GM21576 (cell line): ENCODE measurements at regions not wholly inside any gene's neighbourhood (a gene's known extent, or its start where the extent isn't known, plus 50 kb on each side); places are given as distances from the start of the nearest gene placed in this dataset.
A peak's percentile ranks its signal among the peaks of the same experiment; 100 is the strongest.
"Not testable (repeated sequence)": the region's sequence is repeated elsewhere in the genome, so short reads cannot be mapped to it uniquely, and the experiment has no call there.

Source experiments
- ATAC-seq: cut with Tn5 transposase; IDR thresholded peaks from one replicate; pipeline ENCODE4 v1.9.1; 2021; ENCODE audit warnings: mild to moderate bottlenecking, moderate library complexity; ENCODE audit not compliant: unreplicated experiment

DNA sequence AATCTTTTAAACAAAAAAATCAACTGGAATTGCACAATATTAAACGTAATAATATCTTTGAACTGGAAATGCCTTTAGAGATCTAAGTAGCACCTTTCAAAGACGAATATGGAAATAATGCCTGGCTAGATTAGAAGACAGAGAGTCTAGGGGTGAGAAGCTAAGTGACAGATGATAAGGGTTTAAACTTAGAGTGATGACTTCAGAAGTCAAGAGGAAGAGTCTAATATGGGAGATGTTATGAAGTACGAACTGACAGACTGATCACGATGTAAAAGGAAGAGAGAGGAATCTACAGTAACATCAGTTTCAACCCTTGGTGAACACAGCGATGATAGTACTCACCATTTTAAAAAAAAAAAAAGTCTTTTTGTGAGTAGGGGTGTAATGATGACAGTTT lies 57.9 kb downstream of the HINT1 start:
- ATAC-seq: no peak

DNA sequence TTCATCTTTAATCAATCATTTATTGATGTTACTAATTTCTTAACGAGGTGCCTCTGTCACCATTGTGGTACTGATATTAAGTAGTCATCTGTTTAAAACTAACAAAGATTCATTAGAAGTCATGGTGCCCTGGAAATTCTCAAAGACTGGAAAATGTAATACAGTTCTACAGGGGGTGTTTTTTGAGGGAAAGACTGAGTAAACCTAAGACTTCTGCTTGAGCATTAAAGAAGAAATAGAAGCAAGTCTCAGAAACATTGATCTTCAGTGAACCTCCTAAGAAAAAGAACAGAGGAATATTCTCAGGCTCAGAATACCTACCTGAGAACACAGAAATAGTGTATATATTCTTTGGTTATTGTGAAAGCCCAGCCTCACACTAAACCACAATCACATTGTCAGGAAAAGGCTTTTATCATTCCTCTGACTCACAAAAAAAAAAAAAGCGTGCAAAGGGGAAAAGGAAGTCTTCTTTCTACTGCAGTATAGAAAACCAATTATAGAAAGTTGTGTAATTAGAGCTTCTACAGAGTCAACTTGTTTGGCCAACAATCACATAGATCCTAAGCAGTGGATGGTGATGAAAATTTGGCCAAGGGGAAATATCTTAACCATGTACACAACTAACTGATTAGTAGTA lies 60.8 kb downstream of the HINT1 start:
- no peak for ATAC-seq

DNA sequence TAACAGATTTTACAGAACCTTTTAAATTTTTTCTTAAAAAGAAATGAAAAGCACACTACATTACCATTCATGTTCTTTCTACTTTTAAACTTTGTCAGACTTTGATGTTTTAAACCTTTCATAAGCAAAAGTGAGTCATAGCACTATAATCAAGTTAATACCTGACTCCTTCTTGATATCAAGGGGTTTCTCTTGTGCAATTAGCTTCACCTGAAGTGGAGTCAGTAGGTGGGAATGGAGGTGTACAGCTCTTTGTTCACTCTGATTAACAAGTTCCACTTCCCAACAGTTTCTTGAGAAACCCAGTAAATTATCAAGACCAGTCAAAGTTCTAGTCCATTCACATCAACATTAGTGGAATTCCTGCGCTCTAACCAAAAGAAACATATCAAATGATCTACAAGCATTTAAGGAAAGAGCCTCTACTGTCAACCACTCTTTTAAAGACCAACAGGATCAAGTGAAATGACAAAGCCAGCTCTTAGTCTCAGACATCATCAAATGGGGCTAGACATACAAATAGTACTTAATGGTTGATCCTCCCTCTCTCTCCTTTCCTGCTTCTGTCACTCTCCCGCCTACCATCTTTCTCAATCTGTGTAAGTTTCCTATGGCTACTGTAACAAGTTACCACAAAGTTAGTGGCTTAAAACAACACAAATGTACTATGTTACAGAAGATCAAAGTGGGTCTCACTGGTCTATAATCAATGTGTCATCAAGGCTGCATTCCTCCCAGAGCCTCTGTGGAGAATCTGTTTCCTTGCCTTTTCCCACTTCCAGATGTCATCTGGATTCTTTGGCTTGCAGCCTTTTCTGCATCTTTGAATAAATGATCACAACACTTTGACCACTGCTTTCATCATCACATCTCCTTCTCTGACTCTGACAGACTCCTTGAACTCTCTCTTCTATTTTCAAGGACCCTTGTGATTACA lies 68.0 kb downstream of the HINT1 start:
- ATAC-seq: no peak

DNA sequence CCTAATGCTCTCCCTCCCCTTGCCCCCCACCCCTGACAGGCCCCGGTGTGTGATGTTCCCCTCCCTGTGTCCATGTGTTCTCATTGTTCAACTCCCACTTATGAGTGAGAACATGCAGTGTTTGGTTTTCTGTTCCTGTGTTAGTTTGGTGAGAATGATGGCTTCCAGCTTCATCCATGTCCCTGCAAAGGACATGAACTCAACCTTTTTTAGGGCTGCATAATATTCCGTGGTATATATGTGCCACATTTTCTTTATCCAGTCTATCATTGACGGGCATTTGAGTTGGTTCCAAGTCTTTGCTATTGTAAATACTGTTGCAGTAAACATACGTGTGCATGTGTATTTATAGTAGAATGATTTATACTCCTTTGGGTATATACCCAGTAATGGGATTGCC lies 69.5 kb downstream of the HINT1 start:
- ATAC-seq: not testable (repeated sequence)

DNA sequence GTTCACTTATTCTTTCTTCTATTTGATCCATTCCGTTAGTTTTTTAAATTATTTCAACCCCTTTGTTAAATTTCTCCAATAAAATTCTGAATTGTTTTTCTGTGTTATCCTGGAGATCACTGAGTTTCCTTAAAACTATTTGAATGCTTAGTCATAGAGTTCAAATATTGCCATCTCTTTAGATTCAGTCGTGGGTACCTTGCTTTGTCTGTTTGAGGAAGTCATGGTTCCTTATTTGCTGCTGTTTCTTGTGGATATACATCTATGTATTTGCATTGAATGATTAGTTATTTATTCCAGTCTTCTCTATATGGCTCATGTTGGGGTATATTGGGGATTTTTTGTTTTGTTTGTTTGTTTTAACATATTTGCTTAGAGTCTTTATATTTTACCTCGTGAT lies 80.6 kb downstream of the HINT1 start:
- no peak for ATAC-seq

DNA sequence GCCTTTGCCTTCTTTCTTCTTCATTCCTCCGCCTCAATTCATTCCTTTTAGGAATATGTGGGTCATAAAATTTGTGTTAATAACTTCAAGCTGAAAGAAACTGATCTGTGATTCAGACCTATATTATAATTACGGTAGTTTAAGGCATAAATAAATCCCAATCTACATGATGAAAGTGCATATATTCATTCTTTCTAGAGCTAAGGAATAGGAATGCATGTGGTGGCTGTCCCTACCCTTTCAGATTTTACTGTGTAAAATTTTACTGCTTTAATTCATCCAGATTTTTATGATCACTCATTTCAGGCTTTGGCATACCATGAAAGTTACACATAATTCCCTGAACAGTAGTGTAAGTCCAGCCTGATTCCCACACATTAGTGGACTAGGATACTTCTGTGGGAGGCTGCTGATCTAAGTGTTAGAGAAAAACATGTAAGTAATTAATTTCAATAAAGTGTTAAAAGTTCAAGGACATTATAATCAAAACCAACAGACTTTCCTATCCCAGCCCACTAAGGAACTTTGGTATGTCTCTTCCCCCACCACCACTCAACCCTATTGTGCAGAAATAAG lies 83.1 kb downstream of the HINT1 start:
- no peak for ATAC-seq

DNA sequence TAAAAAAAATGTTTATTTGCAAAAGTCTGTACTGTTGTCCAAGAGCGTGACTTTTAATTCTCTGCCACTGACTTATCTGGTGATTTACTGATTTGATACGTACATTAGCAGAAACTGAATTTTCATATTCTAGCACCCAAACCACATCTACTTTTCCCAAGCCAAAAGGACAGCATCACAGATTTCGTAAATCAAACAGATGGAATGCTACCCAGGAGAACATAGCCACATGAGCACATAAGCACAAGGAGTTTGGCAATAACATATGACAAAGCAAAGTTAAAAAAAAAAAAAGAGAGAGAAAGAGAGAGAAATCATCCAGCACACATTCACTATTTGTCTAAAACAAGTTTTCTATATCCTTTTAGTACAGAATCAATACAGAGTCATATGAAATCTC lies 83.7 kb downstream of the HINT1 start:
- ATAC-seq: no peak

DNA sequence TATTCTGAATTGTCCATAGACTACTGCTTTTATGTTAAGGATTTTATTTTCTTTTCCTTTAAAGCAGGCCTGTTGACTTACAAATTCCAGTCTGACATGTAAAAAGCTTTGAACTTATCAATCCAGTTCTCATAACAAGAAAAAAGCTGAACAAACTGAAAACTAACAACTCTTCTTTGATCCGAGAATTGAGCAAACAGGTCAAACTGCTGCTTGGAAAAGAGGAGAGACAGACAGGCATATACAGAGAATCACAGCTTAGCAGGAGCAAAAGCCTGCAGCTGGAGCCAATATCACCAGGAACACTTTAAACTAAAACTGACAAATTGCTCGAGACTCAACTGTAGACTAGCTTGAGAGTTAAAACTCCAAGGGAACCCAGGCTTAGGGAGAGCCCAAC lies 85.8 kb downstream of the HINT1 start:
- ATAC-seq: no peak

DNA sequence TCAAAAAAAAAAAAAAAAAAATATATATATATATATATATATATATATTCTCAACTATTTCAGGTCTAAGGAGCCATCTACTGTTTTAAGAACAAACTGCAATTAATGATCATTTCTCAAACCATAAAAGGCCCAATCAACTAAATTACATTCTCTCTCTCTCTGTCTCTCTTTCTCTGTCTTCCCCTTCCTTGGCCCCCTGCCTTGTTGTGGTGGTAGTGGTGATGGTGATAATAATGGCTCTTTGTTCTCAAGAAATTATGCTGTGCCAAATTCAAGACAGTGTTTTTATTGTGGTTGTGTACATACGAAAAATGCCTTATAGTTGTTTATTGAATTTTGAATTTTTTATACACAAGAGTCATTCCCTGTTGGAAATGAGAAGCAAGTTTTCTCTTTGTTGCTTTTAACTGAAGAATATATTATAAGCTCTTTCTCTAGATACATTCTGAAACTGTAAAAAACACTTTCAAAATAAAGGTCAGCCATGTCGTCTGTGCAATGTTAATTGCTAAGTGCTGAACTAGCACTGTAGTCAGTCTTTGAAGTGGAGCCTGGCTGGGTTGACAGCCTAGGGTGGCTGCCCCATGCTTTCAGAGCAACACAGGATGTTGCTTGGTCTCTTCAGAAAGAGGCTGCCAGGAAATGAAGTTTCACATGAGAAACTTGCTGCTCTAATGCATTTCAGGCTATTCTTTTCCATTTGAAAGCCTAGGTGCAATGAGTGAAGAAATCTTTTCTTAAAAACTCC lies 96.0 kb downstream of the HINT1 start:
- ATAC-seq: peak; percentile 99

DNA sequence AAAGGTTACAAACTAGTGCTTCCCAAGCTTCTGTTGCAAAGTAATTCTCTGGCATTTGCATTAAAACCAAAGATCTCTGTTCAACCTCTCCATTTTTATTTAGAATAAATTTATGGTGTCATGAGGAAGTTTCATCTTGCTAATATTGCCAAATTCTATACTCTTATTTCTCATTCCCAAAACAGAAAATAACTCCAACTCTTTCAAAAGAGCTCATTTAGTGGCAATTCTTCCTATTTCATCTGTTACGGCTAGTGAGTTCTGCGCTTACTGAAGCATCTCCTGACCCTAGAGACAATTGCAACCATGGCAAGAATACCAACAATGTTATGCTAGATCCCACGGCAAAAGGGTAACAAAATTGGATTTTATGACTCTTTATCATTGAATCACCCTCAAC lies 97.0 kb downstream of the HINT1 start:
- ATAC-seq: no peak

DNA sequence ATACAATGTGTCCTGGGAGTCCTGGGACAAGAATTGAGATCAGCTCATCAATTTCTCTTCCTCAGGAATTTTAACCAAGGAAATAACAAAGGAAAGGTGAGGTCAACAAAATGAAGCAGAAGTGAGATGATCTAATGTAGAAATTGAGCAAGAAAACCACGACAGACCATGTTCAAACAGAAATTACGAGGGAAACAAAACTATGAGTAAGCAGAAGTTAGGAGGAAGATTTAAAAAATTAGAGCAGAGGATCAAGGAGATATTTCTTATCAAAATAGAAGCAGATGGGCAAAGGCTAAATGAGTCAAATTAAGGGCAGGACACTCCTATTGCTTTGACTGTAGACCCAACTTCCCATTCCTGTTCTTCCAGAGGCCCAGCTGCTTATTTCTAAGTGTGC lies 97.4 kb downstream of the HINT1 start:
- ATAC-seq: no peak

DNA sequence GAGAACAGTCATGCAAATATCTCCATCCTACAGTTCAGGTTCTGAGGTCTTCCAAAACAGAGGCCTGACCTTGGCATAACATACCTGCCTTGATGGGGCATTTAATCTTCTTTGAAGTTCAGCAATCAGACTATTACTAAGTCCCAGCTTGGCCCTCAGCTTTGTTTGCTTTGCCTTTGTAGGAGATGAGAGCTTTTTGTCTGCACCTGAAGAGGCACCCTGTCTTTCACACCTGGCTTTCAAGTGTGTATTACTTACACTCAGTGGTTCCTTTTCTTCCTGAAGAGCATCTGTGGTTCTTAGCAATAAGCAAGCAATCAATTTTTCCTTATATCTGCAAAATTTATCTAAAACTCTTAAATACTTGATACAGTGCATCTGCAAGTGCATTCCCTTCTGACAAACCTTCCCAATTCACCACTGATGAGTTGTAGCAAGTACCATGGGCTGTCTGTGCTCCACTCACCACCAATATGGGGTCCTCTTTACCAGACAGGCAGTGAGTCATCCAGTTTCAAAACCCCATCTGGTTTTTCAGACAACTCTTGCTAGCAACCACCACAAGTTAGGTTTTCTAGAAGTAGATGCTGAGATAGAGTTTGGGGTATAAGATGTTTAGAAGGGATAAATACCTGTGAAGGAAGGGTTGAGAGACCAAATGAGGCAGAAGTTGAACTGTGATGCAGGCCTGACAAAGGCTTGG lies 100.2 kb downstream of the HINT1 start:
- no peak for ATAC-seq

DNA sequence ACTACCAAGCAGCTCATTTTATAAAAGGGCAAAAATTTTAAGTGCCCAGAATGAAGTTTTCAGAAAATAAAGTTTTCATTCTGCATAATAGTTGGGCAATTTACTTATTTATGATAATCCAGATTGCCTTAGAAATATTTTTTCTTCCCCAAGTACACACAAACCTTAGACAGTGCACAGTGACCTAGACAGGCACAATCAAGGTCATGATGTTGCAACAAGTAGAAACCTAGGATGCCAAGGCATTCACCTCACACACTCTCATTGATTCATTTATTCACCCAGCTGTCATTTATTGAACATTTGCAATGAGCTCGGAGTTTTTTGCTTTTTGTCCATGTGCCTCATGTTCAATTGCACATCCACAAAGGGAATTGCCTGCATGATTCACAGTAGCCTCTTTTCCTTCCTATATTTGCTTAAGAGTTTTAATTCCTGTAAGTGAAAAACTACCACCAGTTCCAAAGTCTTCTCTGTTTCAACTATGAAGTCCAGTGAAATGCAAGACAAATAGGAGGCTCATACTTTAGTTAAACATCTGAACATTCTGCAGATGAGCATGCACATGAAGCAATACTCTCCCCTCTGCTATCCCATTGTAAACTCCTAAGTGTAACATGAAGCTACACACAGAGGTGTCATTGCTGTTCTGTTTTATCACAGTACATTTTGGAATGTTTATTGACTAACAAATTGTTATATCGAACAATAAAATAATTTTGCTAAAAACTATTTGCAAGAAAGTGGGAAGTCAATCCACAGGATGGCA lies 122.9 kb downstream of the HINT1 start:
- no peak for ATAC-seq

DNA sequence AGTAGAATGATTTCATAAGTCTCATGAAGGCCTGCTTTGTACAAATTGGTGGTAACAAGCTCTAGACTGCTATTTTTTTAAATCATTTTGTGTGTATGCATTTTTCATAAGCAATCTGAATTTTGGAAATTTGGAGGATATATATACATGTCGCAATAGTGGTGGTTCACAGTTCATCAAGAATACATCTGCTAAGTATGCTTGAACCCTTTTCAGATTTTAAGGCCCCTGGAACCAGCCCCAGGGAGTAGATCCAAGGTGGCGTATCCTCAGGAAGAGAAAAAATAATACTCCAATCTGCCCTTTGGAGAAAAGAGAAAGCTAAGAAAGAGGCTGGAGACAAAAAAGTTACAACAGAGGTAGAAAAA lies 141.6 kb downstream of the HINT1 start:
- no peak for ATAC-seq

DNA sequence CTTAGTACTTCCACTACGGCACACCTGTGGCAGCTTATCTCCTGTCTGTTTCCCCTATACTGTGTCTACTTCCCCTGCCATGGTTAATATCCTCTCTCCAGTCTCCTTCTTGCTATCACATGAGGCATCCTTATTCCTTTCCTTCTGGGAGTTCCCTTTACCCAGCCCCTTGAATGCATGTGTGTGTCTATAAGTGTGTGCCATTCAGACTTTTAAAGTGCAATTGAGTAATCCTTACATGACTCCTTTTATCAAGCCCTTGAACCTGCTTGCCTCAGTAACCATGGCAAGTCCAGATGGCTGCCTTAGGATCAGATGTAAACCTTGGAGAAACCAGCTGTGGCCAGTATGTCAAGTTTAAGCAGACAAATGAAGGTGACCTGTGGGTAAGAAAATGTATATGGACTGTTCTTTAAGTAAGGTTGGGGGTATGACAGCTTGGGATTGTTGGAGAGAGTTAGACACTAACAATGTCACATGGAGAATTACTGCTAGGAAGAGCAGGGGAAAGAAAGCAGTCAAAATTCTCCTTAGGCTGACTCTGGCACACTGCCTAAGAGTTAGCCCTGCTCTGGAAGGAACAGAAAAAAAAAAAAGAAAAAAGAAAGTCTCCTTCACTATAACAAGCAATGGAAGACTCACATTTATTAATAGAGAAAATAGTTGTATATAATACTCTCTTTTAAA lies 142.1 kb downstream of the HINT1 start:
- no peak for ATAC-seq

DNA sequence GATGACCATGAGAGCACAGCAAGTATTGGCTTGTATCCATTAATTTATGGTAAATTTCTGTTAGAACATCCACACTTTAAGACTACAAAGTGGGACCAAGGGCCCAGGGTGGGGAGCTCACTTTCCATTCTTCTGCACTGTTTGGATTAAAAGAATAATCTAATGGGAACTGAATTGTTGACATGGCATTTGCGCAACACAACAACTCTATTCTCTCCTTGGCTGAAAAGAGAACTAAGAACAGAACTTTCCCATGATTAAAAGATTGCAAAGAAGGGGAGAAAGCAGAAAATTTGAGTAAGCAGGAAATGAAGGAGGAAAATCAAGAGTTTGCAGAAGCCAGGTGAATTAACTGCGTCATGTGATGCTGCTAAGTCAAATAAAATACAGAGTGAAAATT lies 143.4 kb downstream of the HINT1 start:
- no peak for ATAC-seq

DNA sequence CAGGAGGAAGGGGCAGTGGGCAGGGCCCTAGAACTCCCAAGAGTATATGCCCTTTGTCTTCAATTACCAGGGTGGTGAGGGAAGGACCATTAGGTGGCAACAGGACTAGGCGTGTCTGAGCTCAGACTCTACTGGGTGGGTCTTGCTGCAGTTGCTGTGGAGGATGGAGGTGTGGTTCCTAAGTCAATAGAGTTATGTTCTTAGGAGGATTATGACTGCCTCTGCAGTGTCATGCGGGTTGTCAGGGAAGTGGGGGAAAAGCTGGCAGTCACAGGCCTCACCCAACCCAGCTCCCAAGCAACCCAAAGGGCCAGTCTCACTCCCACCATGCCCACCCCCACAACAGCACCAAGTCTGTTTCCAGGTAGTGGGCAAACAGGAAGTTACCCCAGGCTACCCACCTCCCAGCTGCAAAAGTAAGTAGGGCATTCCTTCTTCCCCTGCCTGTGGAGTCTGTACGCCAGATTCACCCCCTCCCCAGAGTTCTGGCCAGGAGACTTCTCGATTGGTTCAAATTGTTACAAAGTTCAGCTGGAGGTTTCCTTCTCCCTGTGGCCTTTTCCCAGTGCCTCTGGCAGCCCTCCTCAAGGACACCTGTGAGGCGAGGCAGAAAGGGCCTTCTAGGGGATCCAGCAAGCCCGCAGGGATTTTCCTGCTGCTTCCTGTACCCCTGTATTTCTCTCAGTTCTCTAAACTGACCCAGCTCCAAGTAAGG lies 145.3 kb downstream of the HINT1 start:
- ATAC-seq: no peak

DNA sequence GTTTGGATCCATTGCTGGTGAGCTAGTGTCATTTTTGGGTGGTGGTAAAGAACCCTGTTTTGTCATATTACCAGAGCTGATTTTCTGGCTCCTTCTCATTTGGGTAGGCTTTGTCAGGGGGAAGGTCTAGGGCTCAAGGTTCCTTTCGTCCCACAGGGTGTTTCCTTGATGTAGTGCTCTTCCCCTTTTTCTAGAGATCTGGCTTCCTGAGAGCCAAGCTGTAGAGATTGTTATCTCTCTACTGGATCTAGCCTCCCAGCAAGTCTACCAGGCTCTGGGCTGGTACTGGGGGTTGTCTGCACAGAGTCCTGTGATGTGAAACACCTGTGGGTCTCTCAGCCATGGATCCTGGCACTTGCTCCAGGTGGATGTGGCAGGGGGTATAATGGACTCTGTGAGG lies 145.9 kb downstream of the HINT1 start:
- no peak for ATAC-seq

DNA sequence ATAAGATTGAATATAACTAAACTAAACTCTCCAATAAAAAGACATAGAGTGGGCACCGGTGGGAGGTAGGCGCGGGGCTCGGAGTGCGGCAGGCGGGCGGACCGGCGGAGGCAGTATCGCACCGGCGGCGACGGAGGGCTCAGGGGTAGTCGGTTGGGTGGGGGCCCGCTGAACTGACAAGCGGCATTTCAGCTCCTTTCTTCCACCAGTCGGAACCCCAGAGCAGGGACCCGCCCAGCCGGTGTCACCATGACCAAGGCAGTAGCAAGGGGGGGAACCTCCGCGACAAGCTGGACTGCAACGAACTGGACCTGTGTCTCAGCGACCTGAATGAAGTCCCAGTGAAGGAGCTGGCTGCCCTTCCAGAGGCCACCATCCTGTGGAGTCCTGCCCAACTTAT lies 156.7 kb downstream of the HINT1 start:
- no peak for ATAC-seq
